NCI-H2171 (cell line): ENCODE measurements at regions not wholly inside any gene's neighbourhood (a gene's known extent, or its start where the extent isn't known, plus 50 kb on each side); places are given as distances from the start of the nearest gene placed in this dataset.
A peak's percentile ranks its signal among the peaks of the same experiment; 100 is the strongest.
"Not testable (repeated sequence)": the region's sequence is repeated elsewhere in the genome, so short reads cannot be mapped to it uniquely, and the experiment has no call there.

Source experiments
- DNase-seq: peaks from one replicate; lab custom pipeline; 2025; lab: John Stamatoyannopoulos, UW

- peak; percentile 59 for DNase-seq
These were observed 94.9 kb upstream of the COL5A1 start for GRCh38 chr9:134546746-134547145.

- DNase-seq: no peak
These were observed 94.2 kb upstream of the COL5A1 start for GRCh38 chr9:134547161-134548100.

DNA sequence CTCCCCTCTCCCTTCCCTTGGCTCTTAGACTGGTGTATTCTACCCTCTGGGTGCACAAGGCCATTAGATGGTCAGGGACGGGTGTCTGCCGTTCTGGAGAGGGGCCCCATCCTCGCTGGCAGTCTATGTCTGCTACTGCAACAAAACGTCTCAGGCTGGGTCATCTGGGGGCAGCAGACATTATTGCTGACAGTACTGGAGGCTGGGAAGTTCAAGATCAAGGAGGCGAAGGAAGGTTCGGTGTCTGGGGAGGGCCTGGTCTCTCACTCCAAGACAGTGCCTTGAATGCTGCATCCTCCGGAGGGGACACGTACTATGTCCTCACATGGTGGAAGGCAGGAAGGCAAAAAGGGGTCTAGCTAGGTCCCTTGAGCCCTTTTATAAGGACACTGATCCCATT lies 93.4 kb upstream of the COL5A1 start:
- no peak for DNase-seq

- no peak for DNase-seq
These were observed 93.0 kb upstream of the COL5A1 start for GRCh38 chr9:134548618-134549017.

DNA sequence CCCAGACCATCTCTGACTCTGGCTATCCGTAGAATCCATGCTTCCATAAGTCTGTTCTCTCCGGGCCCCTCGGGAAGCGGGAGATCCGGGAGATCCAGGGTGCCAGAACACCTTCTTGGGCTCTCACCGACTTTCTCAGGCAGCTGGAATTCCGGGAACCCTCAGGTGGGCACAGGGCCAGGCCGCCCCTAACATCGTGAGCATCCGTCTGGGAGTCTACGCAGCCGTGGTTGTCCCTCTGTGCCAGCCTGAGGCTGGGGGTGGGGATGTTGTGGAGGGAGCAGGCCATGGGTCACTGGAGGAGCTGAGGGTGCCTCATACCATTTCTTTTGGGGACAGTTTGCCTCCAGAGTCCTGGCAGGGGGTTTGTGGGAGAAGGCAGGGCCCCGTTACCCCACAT lies 92.3 kb upstream of the COL5A1 start:
- DNase-seq: no peak

DNA sequence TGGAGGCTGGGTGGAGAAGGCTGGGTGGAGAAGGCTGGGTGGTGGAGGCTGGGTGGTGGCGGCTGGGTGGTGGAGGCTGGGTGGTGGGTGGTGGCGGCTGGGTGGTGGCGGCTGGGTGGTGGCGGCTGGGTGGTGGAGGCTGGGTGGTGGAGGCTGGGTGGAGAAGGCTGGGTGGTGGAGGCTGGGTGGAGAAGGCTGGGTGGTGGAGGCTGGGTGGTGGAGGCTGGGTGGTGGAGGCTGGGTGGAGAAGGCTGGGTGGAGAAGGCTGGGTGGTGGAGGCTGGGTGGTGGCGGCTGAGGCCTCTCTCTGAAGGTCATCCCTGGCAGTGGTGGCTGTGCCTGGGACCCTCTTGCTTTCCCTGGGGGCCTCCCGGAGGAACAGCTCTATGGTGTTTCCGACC lies 91.5 kb upstream of the COL5A1 start:
- not testable (repeated sequence) for DNase-seq

- no peak for DNase-seq
These were observed 91.0 kb upstream of the COL5A1 start for GRCh38 chr9:134550584-134550983.

- DNase-seq: no peak
These were observed 90.4 kb upstream of the COL5A1 start for GRCh38 chr9:134551176-134551575.

GRCh38 chr9:134551644-134552348 lies 89.8 kb upstream of the COL5A1 start:
- DNase-seq: no peak

GRCh38 chr9:134552349-134552990 lies 89.1 kb upstream of the COL5A1 start:
- no peak for DNase-seq

- DNase-seq: no peak
These were observed 88.3 kb upstream of the COL5A1 start for GRCh38 chr9:134553061-134553891.

- DNase-seq: no peak
These were observed 87.6 kb upstream of the COL5A1 start for GRCh38 chr9:134553996-134554372.

- DNase-seq: no peak
These were observed 87.1 kb upstream of the COL5A1 start for GRCh38 chr9:134554373-134555093.

- DNase-seq: no peak
These were observed 86.4 kb upstream of the COL5A1 start for GRCh38 chr9:134555094-134555650.

DNA sequence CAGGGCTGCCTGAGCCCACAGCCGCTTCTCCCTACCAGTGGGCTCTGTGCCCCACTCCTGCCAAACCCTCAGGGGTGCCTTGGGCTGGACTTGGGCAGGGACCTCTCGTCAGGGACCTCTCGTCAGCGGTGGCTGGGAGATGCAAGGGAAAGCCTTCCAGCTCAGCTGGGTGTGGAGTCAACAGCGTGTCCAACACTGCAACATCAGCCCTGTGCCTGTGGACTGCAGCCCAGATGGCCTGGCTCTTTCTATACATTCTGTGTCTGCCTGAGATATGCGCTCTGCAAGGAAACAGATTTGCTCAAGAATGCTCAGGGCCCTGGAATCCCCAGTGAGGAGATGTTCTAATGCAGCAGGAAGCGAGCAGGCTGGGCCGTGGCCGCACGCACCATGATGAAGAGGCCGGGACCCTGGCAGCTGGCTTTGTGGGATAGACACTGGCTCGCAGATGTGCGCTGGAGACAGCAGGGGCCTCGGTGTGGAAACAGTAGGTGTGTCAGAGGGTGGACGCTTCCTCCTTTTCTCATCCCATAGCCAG lies 85.0 kb upstream of the COL5A1 start:
- no peak for DNase-seq

DNA sequence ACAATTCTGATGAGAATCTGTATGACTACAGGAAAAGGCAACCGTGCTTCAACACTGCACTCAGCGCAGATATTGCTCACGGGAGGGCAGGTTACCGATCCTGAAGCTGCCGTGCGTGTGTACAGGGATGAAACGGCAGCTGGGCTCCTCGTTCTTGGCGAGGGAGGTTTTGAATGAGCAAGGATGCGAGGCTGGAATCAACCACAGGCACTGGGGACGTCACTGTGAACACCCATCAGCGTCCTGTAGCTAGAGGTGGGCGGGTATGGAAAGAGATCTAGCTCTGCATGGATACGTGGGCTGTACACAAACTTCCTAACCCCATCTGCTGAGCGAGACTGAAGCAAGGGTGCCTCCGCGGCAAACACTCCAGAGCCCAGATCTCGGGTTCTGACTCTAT lies 84.3 kb upstream of the COL5A1 start:
- DNase-seq: no peak

GRCh38 chr9:134558124-134558905 lies 83.3 kb upstream of the COL5A1 start:
- no peak for DNase-seq

- no peak for DNase-seq
These were observed 82.6 kb upstream of the COL5A1 start for GRCh38 chr9:134559013-134559412.

GRCh38 chr9:134560206-134560605 lies 81.4 kb upstream of the COL5A1 start:
- no peak for DNase-seq

DNA sequence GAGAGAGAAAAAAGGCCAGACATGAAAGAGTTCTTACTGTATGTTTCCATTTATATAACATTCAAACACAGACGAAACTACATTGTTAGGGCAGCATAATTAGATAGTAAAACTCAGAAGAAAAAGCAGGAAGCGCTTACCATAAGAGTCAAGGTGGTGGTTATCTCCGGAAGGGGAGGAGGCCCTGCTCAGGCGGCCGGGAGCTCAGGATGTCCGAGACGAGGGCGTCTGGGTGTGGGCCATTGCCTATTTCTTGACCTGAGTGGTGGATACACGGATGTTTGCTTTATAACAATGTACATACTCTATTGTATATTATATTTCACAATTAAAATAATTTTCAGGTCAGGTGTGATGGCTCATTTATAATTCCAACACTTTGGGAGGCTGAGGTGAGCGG lies 80.9 kb upstream of the COL5A1 start:
- no peak for DNase-seq
